ENCODE measurements at regions not wholly inside any gene's neighbourhood (a gene's known extent, or its start where the extent isn't known, plus 50 kb on each side); places are given as distances from the start of the nearest gene placed in this dataset.

DNA sequence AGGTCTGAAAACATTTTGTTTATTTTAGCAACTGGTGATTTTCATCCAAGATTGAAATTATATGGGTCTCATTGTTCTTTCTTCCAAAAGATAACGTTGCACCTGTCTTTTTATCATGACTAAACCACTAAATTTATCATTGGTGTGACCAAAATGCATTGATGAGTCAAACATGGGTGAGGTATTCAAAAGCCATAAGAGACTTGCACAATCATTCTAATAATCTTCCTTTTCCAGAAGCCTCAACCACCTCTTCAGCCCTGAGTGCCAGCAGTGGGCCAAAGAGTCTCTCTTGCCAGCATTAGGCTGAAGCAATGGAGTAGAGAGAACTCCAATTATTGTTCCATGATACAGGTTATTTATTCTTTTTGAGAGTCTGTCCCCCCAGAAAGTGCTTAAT lies 198.9 kb downstream of the LURAP1L start:
- TF ChIP-seq BACH2 (CRISPR knock-in tag; IDR thresholded peaks at IDR 0.05; ENCODE audit: borderline replicate concordance), result no peak
- TF ChIP-seq, protein P1, sequence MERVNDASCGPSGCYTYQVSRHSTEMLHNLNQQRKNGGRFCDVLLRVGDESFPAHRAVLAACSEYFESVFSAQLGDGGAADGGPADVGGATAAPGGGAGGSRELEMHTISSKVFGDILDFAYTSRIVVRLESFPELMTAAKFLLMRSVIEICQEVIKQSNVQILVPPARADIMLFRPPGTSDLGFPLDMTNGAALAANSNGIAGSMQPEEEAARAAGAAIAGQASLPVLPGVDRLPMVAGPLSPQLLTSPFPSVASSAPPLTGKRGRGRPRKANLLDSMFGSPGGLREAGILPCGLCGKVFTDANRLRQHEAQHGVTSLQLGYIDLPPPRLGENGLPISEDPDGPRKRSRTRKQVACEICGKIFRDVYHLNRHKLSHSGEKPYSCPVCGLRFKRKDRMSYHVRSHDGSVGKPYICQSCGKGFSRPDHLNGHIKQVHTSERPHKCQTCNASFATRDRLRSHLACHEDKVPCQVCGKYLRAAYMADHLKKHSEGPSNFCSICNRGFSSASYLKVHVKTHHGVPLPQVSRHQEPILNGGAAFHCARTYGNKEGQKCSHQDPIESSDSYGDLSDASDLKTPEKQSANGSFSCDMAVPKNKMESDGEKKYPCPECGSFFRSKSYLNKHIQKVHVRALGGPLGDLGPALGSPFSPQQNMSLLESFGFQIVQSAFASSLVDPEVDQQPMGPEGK (CRISPR knock-in tag; IDR thresholded peaks at IDR 0.05; ENCODE audit: borderline replicate concordance), result no peak
- no peak for TF ChIP-seq PPARA (CRISPR knock-in tag; IDR thresholded peaks at IDR 0.05; ENCODE audit: borderline replicate concordance)
- TF ChIP-seq RARB (CRISPR knock-in tag; IDR thresholded peaks at IDR 0.05), result no peak
- TF ChIP-seq ZFP3 (CRISPR knock-in tag; IDR thresholded peaks at IDR 0.05), result no peak
- no peak for TF ChIP-seq GLIS3 (CRISPR knock-in tag; IDR thresholded peaks at IDR 0.05)
- no peak for TF ChIP-seq CSDC2 (CRISPR knock-in tag; IDR thresholded peaks at IDR 0.05)
